GM19395 (cell line): ENCODE measurements at regions not wholly inside any gene's neighbourhood (a gene's known extent, or its start where the extent isn't known, plus 50 kb on each side); places are given as distances from the start of the nearest gene placed in this dataset.
"Not testable (repeated sequence)": the region's sequence is repeated elsewhere in the genome, so short reads cannot be mapped to it uniquely, and the experiment has no call there.

ENCODE experiments used
- ATAC-seq: cut with Tn5 transposase; IDR thresholded peaks from one replicate; pipeline ENCODE4 v1.9.1; 2021; ENCODE audit warnings: mild to moderate bottlenecking, moderate library complexity; ENCODE audit not compliant: unreplicated experiment

DNA sequence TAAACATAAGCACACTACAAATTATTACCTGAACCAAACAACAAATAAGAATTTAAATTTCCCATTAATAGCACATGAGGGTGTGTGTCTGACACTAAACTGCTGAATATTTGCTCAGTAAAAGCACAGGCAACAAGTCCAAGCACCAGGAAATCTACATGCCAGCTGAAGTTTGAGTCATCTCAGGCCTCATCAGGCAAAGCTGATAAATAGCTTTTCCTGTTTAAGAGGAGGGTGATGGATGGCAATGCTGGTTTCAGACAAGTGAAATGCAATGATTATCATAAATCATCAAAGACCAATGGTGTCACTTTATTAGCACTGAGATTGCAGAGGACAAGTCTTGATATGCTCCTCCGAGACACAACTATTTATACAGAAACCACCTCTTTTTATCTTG lies 1668.0 kb upstream of the C9orf72 start:
- ATAC-seq: no peak

- ATAC-seq: no peak
These were observed 1672.1 kb upstream of the C9orf72 start for GRCh38 chr9:29245351-29245750.

- not testable (repeated sequence) for ATAC-seq
These were observed 1697.1 kb upstream of the C9orf72 start for GRCh38 chr9:29270400-29270799.

GRCh38 chr9:29282121-29282520 lies 1708.8 kb upstream of the C9orf72 start:
- no peak for ATAC-seq

- ATAC-seq: no peak
These were observed 1712.5 kb upstream of the C9orf72 start for GRCh38 chr9:29285818-29286217.

GRCh38 chr9:29289365-29289764 lies 1716.1 kb upstream of the C9orf72 start:
- ATAC-seq: no peak

DNA sequence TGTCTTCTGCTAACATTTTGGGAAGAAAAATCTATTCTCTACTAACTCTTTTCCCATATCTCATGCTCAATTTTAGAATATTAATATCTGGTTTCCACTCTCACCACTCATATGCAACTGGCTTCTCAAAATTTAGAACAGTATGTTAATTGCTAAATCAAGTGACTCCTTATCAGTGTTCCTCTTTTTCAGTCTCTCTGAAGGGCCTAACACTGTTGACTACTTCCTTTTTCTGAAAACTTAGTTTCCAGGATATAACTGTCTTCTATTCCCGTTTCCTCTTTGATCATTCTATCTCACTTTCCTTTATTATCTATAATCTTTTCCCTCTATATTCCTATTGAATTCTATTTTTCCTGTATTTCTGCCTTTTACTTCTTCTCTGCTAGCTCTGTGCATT lies 1717.2 kb upstream of the C9orf72 start:
- no peak for ATAC-seq

DNA sequence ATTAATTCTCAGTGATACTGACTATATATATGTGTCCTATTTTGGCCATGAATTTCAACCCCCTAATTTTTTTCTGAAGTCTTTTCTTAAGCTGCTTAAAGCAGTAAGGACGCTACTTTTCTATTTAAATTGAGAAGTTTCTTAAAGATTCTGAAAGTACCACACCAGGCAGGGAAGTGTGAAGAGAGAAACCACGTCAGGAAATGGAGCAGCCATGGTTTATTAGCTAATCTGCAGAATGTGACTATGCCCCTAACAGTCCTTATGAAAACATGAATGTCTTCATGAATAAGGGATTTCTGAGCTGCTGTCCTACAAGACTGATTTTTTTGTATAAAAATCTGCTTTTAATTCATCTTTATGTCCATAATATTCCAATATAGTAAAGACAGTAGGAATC lies 1724.3 kb upstream of the C9orf72 start:
- ATAC-seq: no peak

DNA sequence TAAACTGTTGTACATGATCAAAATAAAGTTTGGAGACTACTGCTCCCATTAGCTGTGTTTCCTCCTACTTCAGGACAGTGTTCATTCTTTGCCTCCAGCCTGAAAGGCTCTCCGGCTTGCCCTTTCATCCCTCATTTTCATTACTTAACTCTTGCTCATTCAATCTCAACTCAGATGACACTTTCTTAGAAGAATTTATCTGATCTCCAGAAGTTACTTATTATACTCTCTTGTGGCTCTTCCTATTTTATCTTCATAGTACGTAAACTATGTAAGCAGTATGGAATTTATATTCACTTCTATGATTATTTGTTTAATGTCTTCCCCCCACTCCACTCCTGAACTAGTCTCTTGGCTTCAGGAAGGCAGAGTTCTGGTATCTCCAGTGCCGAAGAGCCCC lies 1737.9 kb upstream of the C9orf72 start:
- ATAC-seq: no peak

GRCh38 chr9:29312327-29312726 lies 1739.0 kb upstream of the C9orf72 start:
- no peak for ATAC-seq

DNA sequence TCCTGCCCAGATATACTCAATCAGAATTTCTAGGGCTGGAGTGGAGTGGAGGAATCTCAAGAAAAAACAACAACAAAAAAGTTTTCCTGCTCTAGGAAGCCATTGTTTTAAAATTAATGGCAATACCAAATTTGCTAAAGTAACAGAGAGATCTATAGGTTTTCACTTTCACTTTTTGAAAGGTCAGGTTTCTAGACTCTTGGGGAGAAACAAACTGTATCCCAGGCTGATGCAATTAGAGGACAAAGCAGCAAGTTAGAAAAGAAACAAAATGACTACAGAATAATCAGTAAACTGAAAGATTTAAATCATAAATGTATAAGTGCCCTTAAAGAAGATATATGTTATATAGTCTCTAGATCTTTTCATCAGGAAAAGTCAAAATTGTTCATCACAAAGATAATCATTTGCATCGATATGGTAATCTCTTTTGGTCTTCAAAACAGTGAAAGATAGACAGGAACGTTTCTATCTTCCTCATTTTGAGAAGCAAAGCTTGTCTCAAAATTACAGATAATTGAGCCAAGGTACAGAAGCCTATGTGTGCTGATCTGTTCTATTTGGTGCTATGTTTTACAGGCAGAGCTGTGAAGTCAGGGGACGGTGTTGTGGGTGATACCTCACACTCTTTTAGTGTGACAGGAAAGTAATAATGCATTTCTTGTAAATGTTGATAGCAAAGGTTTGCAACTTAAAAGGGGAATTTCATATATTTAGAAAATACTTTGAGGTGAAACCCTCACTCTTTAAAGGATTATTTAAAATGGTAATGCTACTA lies 1746.6 kb upstream of the C9orf72 start:
- no peak for ATAC-seq

DNA sequence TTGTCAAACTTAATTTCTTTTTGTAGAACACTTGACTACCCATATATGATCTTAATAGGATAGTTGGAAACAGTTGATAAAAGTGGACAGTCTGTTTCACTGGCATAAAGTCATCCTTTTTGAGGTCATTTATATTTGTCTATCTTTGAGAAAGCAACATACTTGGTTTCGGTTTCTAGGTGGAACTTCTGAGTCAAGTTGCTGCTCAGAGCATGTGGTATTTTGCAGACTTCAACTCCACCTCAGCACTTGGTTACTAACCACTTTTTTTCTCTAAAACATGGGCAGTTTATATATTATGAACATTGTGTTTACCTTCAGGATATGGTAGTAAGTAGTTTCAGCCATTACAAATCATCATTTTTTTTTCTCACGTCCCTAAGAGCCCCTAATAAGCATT lies 1749.0 kb upstream of the C9orf72 start:
- ATAC-seq: peak; percentile 64

- ATAC-seq: no peak
These were observed 1752.6 kb upstream of the C9orf72 start for GRCh38 chr9:29325894-29326293.

- no peak for ATAC-seq
These were observed 1759.5 kb upstream of the C9orf72 start for GRCh38 chr9:29332789-29333188.

DNA sequence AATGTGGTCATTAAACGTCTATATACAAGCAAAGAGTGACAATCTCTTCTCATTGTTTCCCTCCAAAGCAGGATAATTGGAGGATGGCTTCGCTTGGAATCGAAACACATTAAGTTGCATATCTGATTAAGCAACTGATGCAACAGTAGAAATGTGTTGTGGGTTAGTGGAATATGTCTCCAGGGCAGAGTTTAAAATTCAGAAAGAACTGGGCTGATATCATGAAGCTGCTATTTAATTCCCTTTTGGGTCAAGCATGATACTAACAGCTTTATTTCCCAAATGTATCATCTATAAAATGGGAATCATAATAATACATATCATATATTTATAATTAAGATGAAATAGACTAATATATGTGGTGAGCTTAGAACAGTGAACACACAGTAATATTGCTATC lies 1763.0 kb upstream of the C9orf72 start:
- ATAC-seq: no peak

DNA sequence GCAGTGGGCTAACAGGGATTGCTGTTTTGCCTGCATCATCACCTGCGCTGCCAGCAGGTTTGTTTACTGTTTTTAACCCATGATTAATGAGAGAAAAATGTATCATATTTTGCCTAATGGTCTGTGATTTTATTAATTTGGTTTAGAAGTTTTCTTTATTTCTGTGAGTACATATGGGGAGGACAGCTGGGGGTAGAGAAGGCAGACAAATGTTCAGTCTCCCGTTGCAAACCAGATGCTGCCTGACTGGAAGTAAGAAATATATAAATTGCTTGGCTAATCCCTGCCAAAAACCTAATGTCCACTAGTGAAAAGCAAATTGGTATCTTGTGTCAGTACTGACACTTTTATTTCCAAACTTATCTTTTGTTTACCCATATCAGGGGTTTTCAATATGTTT lies 1766.1 kb upstream of the C9orf72 start:
- no peak for ATAC-seq

DNA sequence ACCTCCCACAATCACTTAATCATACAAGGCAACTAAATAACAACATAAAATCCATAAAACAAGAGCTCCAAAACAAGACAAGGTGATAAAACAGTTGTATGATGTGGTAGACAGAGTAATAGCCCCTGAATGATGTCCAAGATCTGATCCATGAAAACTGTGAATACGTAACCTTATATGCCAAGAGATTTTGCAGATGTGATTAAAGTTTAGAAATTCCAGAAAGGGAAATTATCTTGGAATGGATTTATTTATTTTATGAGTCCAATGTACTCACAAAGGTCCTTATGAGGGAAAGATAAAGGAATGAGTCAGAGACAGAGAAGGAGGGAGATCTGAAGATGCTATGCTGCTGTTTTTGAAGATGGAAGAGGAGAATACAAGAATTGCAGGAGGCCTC lies 1775.7 kb upstream of the C9orf72 start:
- ATAC-seq: no peak

DNA sequence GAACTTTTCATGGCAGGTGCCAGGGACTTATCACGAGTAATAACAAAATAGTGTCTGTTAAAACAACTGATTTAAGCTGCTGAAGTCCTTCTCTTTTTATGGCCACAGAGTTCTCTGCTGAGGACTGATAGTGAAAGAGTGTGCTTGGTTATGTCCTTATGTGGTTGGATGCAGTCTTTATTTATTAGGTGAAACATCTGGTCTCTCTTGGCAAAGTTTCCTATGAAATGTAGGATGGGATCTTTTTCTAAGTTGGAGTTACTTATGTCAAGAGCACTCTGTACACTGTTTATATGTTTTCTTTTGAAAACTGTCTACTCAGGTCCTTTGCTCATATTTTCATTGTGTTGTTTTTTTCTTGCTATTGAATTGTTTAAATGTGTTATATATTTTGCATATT lies 1816.1 kb upstream of the C9orf72 start:
- no peak for ATAC-seq

DNA sequence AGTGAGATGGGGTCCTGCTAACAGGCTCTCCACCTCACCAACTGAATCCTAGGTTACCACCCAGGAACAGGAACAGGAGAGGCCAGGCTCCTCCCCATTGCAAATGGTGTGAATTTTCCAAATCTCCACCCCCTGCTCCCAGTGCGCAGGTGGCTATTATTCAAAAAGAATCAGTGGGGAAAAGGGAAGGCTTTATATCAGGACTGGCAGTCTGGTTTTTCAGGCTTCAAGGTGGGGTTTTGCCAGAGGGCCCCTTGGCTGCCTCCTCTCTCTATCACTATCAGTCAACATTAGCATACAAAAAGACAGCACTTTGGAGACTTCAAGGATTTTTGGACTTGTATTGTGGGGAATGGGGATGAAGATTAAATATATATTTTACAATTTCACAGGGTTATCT lies 1817.6 kb upstream of the C9orf72 start:
- no peak for ATAC-seq

GRCh38 chr9:29393064-29393463 lies 1819.8 kb upstream of the C9orf72 start:
- ATAC-seq: no peak

DNA sequence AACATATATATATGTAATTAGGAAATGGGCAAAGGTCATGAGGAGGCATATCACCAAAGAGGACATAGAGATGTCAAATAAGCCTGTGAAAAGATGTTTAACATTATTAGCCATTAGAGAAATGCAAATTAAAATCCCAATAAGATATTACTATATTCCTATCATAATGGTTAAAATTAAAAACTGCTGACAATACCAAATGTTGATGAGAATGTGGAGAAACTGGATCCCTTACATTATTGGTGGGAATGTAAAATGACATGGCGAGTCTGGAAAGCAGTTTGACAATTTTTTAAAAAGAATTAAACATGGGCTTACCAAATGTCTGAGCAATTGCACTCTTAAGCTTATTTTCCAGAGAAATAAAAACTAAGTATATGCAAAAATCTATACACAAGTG lies 1821.6 kb upstream of the C9orf72 start:
- ATAC-seq: no peak

GRCh38 chr9:29397148-29397547 lies 1823.9 kb upstream of the C9orf72 start:
- ATAC-seq: no peak

DNA sequence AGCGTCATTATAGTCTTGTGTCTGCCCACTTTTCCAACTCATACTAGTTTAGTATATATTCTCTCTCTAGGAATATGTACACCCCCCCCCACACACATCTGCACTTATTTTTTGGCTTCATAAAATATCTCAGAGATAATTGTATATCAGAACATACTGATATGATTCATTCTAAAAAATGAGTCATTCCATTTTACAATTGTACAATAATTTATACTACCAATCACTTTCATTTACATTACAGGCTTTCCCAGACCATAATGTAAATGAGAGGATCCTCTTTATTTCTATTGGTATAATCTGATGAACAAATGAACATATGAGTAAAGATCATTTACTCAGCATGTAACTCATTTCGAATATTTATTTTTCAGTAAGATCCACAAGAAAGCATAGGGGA lies 1842.9 kb upstream of the C9orf72 start:
- no peak for ATAC-seq
